H9 (cell line): ENCODE measurements at regions not wholly inside any gene's neighbourhood (a gene's known extent, or its start where the extent isn't known, plus 50 kb on each side); places are given as distances from the start of the nearest gene placed in this dataset.

Experiments
- DNase-seq: peaks from one replicate; pipeline ENCODE4 v3.0.0-alpha.2; 2017
- H2AFZ ChIP-seq: one replicate; pipeline ENCODE4 v1.6.1; 2013; ENCODE audit warnings: mild to moderate bottlenecking, low read length, control low read depth, moderate library complexity
- H2AK5ac ChIP-seq: 2 replicates; pipeline ENCODE4 v1.6.1; 2013; ENCODE audit warnings: low read length, control low read depth, mixed read lengths; ENCODE audit not compliant: insufficient read length
- H2BK120ac ChIP-seq: one replicate; pipeline ENCODE4 v1.6.1; 2013; ENCODE audit warnings: low read depth, mild to moderate bottlenecking, low read length, control low read depth, inconsistent platforms; ENCODE audit not compliant: poor library complexity, severe bottlenecking
- H2BK12ac ChIP-seq: 2 replicates; pipeline ENCODE4 v1.6.1; 2013; ENCODE audit warnings: low read length, control low read depth, mixed read lengths, low read depth; ENCODE audit not compliant: insufficient read length
- H2BK15ac ChIP-seq: 2 replicates; pipeline ENCODE4 v1.6.1; 2013; ENCODE audit warnings: low read depth, low read length, control low read depth
- H2BK20ac ChIP-seq: one replicate; pipeline ENCODE4 v1.6.1; 2013; ENCODE audit warnings: low read depth, mild to moderate bottlenecking, low read length, control low read depth, inconsistent platforms; ENCODE audit not compliant: poor library complexity, severe bottlenecking
- H2BK5ac ChIP-seq: 2 replicates; pipeline ENCODE4 v1.6.1; 2013; ENCODE audit warnings: low read length, control low read depth, mixed read lengths; ENCODE audit not compliant: insufficient read length
- H3K14ac ChIP-seq: 2 replicates; pipeline ENCODE4 v1.6.1; 2013; ENCODE audit warnings: low read length, control low read depth; ENCODE audit not compliant: insufficient read depth
- H3K18ac ChIP-seq: 2 replicates; pipeline ENCODE4 v1.6.1; 2013; ENCODE audit warnings: low read depth, mild to moderate bottlenecking, mixed read lengths, low read length, control low read depth; ENCODE audit not compliant: insufficient read length
- H3K23ac ChIP-seq: 2 replicates; pipeline ENCODE4 v1.6.1; 2013; ENCODE audit warnings: low read length, control low read depth, mixed read lengths, low read depth; ENCODE audit not compliant: insufficient read length
- H3K23me2 ChIP-seq: 2 replicates; pipeline ENCODE4 v1.6.1; 2013; ENCODE audit warnings: low read depth, mild to moderate bottlenecking, mixed read lengths, low read length, control low read depth; ENCODE audit not compliant: insufficient read length, poor library complexity, severe bottlenecking
- H3K27ac ChIP-seq: 2 replicates; pipeline ENCODE4 v1.5.1; 2013; ENCODE audit warnings: low read length, control low read depth, mixed read lengths, low read depth; ENCODE audit not compliant: insufficient read length
- H3K27me3 ChIP-seq: 2 replicates; pipeline ENCODE4 v1.6.1; 2013; ENCODE audit warnings: low read length, control low read depth, inconsistent platforms; ENCODE audit not compliant: insufficient read depth
- H3K4ac ChIP-seq: 2 replicates; pipeline ENCODE4 v1.6.1; 2013; ENCODE audit warnings: low read depth, mild to moderate bottlenecking, control low read depth, inconsistent platforms, low read length, moderate library complexity
- H3K4me1 ChIP-seq: 2 replicates; pipeline ENCODE4 v1.6.1; 2013; ENCODE audit warnings: low read length, control low read depth, inconsistent platforms; ENCODE audit not compliant: insufficient read depth
- H3K4me2 ChIP-seq: 2 replicates; pipeline ENCODE4 v1.6.1; 2013; ENCODE audit warnings: low read length, control low read depth, mixed read lengths; ENCODE audit not compliant: insufficient read length, insufficient read depth
- H3K56ac ChIP-seq: 2 replicates; pipeline ENCODE4 v1.6.1; 2013; ENCODE audit warnings: low read depth, mild to moderate bottlenecking, mixed read lengths, low read length, control low read depth; ENCODE audit not compliant: insufficient read length
- H3K79me1 ChIP-seq: 2 replicates; pipeline ENCODE4 v1.6.1; 2013; ENCODE audit warnings: low read depth, mild to moderate bottlenecking, moderate library complexity, low read length, control low read depth, inconsistent platforms; ENCODE audit not compliant: insufficient read depth, poor library complexity, severe bottlenecking
- H3K79me2 ChIP-seq: 2 replicates; pipeline ENCODE4 v1.6.1; 2013; ENCODE audit warnings: low read length, control low read depth, inconsistent platforms; ENCODE audit not compliant: insufficient read depth
- H3K9ac ChIP-seq: 2 replicates; pipeline ENCODE4 v1.6.1; 2013; ENCODE audit warnings: low read length, control low read depth, mixed read lengths; ENCODE audit not compliant: insufficient read length; ENCODE audit errors: extremely low read depth
- H3K9me3 ChIP-seq: one replicate; pipeline ENCODE4 v1.6.1; 2013; ENCODE audit warnings: low read depth, low read length, inconsistent platforms; ENCODE audit not compliant: control insufficient read depth
- H3T11ph ChIP-seq: one replicate; pipeline ENCODE4 v1.6.1; 2013; ENCODE audit warnings: mild to moderate bottlenecking, low read length, control low read depth, inconsistent platforms
- H4K20me1 ChIP-seq: one replicate; pipeline ENCODE4 v1.6.1; 2013; ENCODE audit not compliant: control insufficient read depth, insufficient read length, insufficient read depth
- H4K5ac ChIP-seq: 2 replicates; pipeline ENCODE4 v1.6.1; 2013; ENCODE audit warnings: low read depth, mild to moderate bottlenecking, mixed read lengths, low read length, control low read depth; ENCODE audit not compliant: insufficient read length
- H4K8ac ChIP-seq: replicated peaks from 2 replicates; pipeline ENCODE4 v1.6.1; 2013; ENCODE audit warnings: low read length, control low read depth, mixed read lengths, low read depth; ENCODE audit not compliant: insufficient read length
- H4K91ac ChIP-seq: 2 replicates; pipeline ENCODE4 v1.6.1; 2013; ENCODE audit warnings: low read depth, mild to moderate bottlenecking, moderate library complexity, mixed read lengths, low read length, control low read depth; ENCODE audit not compliant: insufficient read length
- H3K27ac Mint-ChIP-seq, 3 experiments: 2 replicates in 2 of 3; 3 replicates in 1 of 3; pipeline ENCODE4 v1.8.0; 2020 to 2021; ENCODE audit warnings: mixed read lengths in 3 of 3, mild to moderate bottlenecking in 1 of 3, moderate library complexity in 1 of 3
- H3K27me3 Mint-ChIP-seq: 2 replicates; pipeline ENCODE4 v1.8.0; 2021; ENCODE audit warnings: low read depth, mild to moderate bottlenecking, moderate library complexity, mixed read lengths
- H3K36me3 Mint-ChIP-seq, 3 experiments: 2 replicates in 2 of 3; 3 replicates in 1 of 3; pipeline ENCODE4 v1.8.0; 2020 to 2021; ENCODE audit warnings: low read depth in 3 of 3, mixed read lengths in 3 of 3; ENCODE audit not compliant: insufficient read depth in 1 of 3
- H3K4me1 Mint-ChIP-seq, 2 experiments: 2 replicates each; pipeline ENCODE4 v1.8.0; 2020; ENCODE audit warnings: mixed read lengths in 2 of 2
- H3K4me3 Mint-ChIP-seq, 2 experiments: 2 replicates in 1 of 2; 3 replicates in 1 of 2; pipeline ENCODE4 v1.8.0; 2020 to 2021; ENCODE audit warnings: mild to moderate bottlenecking in 2 of 2, mixed read lengths in 2 of 2, moderate library complexity in 1 of 2
- H3K9me3 Mint-ChIP-seq, 2 experiments: 2 replicates in 1 of 2; 3 replicates in 1 of 2; pipeline ENCODE4 v1.8.0; 2020; ENCODE audit warnings: mild to moderate bottlenecking in 2 of 2, mixed read lengths in 2 of 2, moderate library complexity in 1 of 2
- WGBS: extraction: QIAGEN DNeasy Blood & Tissue Kit; methylation state at CpG from one replicate; pipeline ENCODE4 v1.1.7; 2013; ENCODE audit warnings: missing lambda C conversion rate, low lambda C conversion rate, mixed read lengths; ENCODE audit not compliant: insufficient read length; ENCODE audit errors: extremely low coverage; 5-methylcytosine and 5-hydroxymethylcytosine counted together
- TF ChIP-seq, protein P1 (sequence below): fragments of 200-600 bp; sonication (generic); conservative IDR thresholded peaks from 3 replicates; pipeline ENCODE4 v1.8.0; 2021; ENCODE audit warnings: antibody characterized with exemption, mild to moderate bottlenecking

DNA sequence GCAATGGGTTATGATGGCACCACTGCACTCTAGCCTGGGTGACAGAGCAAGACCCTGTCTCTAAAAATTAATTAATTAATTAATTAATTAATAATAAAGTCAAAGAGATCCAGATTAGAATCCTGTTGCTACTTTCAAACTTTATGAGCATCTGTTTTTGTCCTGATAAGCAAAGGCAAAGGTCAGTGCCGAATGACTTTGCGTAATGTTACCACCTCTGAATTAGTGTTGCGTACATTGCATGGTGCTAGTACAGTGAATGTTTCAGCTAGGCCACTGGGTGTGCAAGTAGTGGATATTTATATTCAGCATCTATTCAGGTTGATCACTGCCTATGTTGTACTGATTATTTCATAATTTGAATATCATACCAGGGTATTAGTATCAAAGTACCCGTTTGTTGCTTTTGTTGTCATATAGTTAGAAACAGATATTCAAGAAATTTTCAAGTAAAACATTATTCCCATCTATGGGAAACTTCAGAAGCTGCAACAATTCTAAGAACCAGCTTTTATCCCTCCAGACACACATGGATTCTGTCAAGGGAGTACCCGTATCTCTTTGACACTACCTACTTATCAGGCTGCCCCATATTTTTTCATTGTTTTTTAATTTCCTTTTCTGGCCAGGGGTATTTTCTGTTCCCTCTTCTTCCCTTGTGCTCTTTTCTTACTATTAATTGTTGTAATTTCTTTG is 127.1 kb upstream of the GRM7 start:
- Histone ChIP-seq H2AK5ac (no peak overlapping the region), H3K23ac (no peak overlapping the region), H3K79me2 (no peaks in the 10 kb centered on the region), H3K18ac (no peak overlapping the region), H3K27ac (no peak overlapping the region), H3K79me1 (no peaks in the 10 kb centered on the region), H3K9me3 (no peaks in the 10 kb centered on the region), H3K23me2 (no peaks in the 10 kb centered on the region), H3K56ac (no peak overlapping the region), H2AFZ (no peak overlapping the region), H2BK20ac (no peak overlapping the region), H2BK5ac (no peak overlapping the region), H3T11ph (no peak overlapping the region), H2BK12ac (no peak overlapping the region), H4K5ac (no peak overlapping the region), H2BK15ac (no peak overlapping the region), H2BK120ac (no peak overlapping the region), H3K27me3 (no peaks in the 10 kb centered on the region), H4K20me1 (no peaks in the 10 kb centered on the region), H3K4me2 (no peak overlapping the region), H3K4me1 (no peaks in the 10 kb centered on the region; the same call in 1 of the 2 replicates), H3K9ac (no peak overlapping the region), H4K8ac (no peak overlapping the region), H4K91ac (no peak overlapping the region), H3K4ac (no peak overlapping the region), H3K14ac (no peak overlapping the region)
- H3K4me3 Mint-ChIP-seq = no peak overlapping the region
- no peak for DNase-seq
- TF ChIP-seq, protein P1, sequence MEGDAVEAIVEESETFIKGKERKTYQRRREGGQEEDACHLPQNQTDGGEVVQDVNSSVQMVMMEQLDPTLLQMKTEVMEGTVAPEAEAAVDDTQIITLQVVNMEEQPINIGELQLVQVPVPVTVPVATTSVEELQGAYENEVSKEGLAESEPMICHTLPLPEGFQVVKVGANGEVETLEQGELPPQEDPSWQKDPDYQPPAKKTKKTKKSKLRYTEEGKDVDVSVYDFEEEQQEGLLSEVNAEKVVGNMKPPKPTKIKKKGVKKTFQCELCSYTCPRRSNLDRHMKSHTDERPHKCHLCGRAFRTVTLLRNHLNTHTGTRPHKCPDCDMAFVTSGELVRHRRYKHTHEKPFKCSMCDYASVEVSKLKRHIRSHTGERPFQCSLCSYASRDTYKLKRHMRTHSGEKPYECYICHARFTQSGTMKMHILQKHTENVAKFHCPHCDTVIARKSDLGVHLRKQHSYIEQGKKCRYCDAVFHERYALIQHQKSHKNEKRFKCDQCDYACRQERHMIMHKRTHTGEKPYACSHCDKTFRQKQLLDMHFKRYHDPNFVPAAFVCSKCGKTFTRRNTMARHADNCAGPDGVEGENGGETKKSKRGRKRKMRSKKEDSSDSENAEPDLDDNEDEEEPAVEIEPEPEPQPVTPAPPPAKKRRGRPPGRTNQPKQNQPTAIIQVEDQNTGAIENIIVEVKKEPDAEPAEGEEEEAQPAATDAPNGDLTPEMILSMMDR = no peak
- H3K4me1 Mint-ChIP-seq = no peaks in the 10 kb centered on the region
- H3K9me3 Mint-ChIP-seq = no peaks in the 10 kb centered on the region; a peak in 1 of 5 replicates
- H3K36me3 Mint-ChIP-seq = peaks cover 0 to 2% (median 0%) of the 10 kb centered on the region in 3 experiments; a peak in 1 of 7 replicates
- H3K27me3 Mint-ChIP-seq = no peaks in the 10 kb centered on the region
- no peak overlapping the region for H3K27ac Mint-ChIP-seq
- WGBS = no CpG with 5 or more reads among the region's 5 CpGs
